ENCODE measurements at regions not wholly inside any gene's neighbourhood (a gene's known extent, or its start where the extent isn't known, plus 50 kb on each side); places are given as distances from the start of the nearest gene placed in this dataset.

DNA sequence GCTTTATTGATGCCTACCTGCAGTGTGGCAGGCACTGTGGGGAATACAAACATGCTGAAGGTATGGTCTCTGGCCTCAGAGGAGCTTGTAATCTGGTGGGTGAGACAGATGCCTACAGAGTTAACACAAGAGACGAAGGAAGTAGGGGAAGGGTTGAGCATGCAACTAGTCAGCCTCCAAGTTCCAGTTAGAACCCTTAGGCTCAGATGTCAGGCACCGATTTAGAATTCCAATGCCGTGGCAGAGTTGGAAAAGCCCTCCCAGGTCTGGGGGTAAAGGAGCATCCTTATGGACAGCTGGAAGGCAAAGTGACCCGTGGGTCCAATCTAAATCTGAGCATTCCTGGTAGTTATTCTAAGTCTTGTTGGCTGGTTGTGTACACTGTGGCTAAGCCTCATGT is 132.9 kb upstream of the GJB5 start:
- Mint-ChIP-seq H3K4me3 (no peak overlapping the region), H3K4me1 (peaks cover 0 to 4% (median under 1%) of the 10 kb centered on the region in 4 donors), H3K27me3 (peaks cover 14 to 29% of the 10 kb centered on the region in 2 donors), H3K36me3 (no peaks in the 10 kb centered on the region), H3K9me3 (peaks cover 0 to 2% (median 0%) of the 10 kb centered on the region in 8 donors), H3K27ac (no peak overlapping the region)
- Histone ChIP-seq H3K4me1 (ENCODE audit: insufficient read depth, low read length) (no peaks in the 10 kb centered on the region), H3K27ac (ENCODE audit: low read depth, low read length) (no peak overlapping the region), H3K4me3 (ENCODE audit: low read length in 2 of 2) (no peak overlapping the region), H3K9me3 (ENCODE audit: control insufficient read depth in 1 of 2, low read length in 2 of 2) (no peaks in the 10 kb centered on the region), H3K27me3 (ENCODE audit: insufficient read depth, low read length) (no peaks in the 10 kb centered on the region), H3K36me3 (ENCODE audit: insufficient read depth, low read length) (no peaks in the 10 kb centered on the region)
- POLR2A ChIA-PET (ENCODE audit: partially characterized antibody) = no interaction called here
- intact Hi-C loops (cut with micrococcal nuclease) = no loop called here
- no peak for DNase-seq
- CTCF ChIA-PET (ENCODE audit: partially characterized antibody) = no interaction called here

DNA sequence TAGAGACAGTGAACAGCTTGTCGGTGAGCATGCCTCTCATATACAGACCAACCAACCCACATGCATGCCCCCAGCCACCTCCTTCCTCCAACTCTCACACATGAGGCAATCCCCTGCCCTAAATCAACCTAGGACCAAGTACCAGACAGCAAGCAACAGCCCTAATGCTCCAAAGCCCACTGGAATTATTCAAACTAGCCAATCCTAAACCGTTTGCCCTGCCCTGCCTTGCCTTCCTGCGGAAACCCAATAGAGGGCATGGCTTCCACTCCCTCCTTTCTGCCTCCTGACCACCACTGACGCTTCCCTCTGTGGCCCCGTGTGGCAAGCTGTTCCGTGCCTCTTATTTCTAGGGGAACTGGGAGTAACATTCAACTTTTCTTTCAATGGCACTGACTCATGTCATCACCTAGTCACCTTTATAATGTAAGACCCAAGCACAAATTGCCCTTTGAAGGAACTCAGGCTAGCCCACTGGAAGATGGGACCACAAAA is 129.3 kb upstream of the GJB5 start:
- H3K27me3 Mint-ChIP-seq = peaks cover 13 to 15% of the 10 kb centered on the region in 2 donors
- H3K4me3 Mint-ChIP-seq = no peak overlapping the region
- CTCF ChIA-PET (ENCODE audit: partially characterized antibody) = no interaction called here
- no peaks in the 10 kb centered on the region for H3K36me3 Mint-ChIP-seq
- no peaks in the 10 kb centered on the region for H3K9me3 Mint-ChIP-seq
- no peak overlapping the region for H3K27ac Mint-ChIP-seq
- Histone ChIP-seq H3K9me3 (ENCODE audit: control insufficient read depth in 1 of 2, low read length in 2 of 2) (no peaks in the 10 kb centered on the region), H3K4me3 (ENCODE audit: low read length in 2 of 2) (no peak overlapping the region), H3K4me1 (ENCODE audit: insufficient read depth, low read length) (no peaks in the 10 kb centered on the region), H3K36me3 (ENCODE audit: insufficient read depth, low read length) (no peaks in the 10 kb centered on the region), H3K27me3 (ENCODE audit: insufficient read depth, low read length) (no peaks in the 10 kb centered on the region), H3K27ac (ENCODE audit: low read depth, low read length) (no peak overlapping the region)
- intact Hi-C loops (cut with micrococcal nuclease) = no loop called here
- POLR2A ChIA-PET (ENCODE audit: partially characterized antibody) = no interaction called here
- DNase-seq = no peak
- peaks cover 0 to 4% (median under 1%) of the 10 kb centered on the region in 4 donors for H3K4me1 Mint-ChIP-seq

DNA sequence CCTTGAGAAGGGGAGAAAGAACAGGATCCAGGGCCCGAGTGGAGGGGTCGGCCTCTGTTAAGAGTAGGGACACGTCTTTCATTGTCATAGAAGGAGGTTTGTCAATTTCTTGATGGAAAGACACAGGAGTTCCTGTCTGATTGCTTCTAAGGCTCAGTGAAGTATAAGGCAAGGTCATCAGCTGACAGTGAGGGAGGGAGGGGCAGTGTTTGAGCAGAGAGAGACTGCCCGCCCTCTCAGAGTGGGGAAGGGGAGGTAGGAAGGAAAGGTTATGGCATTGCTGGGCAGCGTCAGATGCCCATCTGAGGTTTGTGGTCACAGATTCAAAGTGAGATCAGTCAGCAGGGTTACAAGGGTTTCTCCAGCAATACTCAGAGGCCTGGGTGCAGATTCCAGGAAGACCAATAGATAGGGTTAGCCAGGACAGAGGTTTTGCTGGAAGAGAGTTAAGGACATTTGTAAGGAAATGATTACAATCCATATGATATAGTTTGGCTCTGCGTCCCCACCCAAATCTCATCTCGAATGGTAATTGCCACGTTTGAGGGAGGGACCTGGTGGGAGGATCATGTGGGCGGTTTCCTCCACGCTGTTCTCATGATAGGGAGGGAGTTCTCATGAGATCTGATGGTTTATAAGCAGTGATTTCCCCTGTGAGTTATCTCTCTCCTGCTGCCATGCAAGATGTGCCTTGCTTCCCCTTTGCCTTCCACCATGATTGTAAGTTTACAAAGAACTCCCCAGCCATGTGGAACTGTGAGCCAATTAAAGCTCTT is 127.2 kb upstream of the GJB5 start:
- Mint-ChIP-seq H3K27me3 (peaks cover 11 to 12% of the 10 kb centered on the region in 2 donors), H3K27ac (no peak overlapping the region), H3K4me1 (peaks cover 0 to 4% (median under 1%) of the 10 kb centered on the region in 4 donors), H3K36me3 (no peaks in the 10 kb centered on the region), H3K4me3 (no peak overlapping the region), H3K9me3 (no peaks in the 10 kb centered on the region)
- Histone ChIP-seq H3K27ac (ENCODE audit: low read depth, low read length) (no peak overlapping the region), H3K9me3 (ENCODE audit: control insufficient read depth in 1 of 2, low read length in 2 of 2) (no peaks in the 10 kb centered on the region), H3K36me3 (ENCODE audit: insufficient read depth, low read length) (no peaks in the 10 kb centered on the region), H3K27me3 (ENCODE audit: insufficient read depth, low read length) (no peaks in the 10 kb centered on the region), H3K4me3 (ENCODE audit: low read length in 2 of 2) (no peak overlapping the region), H3K4me1 (ENCODE audit: insufficient read depth, low read length) (no peaks in the 10 kb centered on the region)
- ChIA-PET CTCF (ENCODE audit: partially characterized antibody) (no interaction called here), POLR2A (ENCODE audit: partially characterized antibody) (no interaction called here)
- DNase-seq = no peak
- intact Hi-C loops (cut with micrococcal nuclease) = no loop called here

DNA sequence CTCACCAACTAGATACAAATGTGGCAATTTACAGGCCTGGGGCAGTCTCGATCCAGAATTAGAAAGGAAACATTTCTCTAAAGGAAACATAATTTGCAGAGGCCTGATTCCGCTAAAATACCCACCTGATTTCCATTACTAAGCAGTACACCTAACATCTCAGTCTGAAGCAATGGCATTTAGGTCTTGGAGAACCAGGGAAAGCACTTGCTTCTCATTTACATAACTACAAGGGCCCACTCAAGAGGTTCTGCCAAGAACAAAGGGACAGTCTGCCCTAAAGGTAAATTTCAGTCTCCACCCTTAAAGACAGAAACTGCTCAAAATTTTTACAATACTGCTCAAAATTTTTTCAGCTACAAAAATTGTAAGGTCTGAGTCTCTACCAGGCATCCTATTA is 123.7 kb upstream of the GJB5 start:
- H3K9me3 Mint-ChIP-seq = no peaks in the 10 kb centered on the region
- intact Hi-C loops (cut with micrococcal nuclease) = no loop called here
- Histone ChIP-seq H3K27me3 (ENCODE audit: insufficient read depth, low read length) (no peaks in the 10 kb centered on the region), H3K4me3 (ENCODE audit: low read length in 2 of 2) (no peak overlapping the region), H3K9me3 (ENCODE audit: control insufficient read depth in 1 of 2, low read length in 2 of 2) (no peaks in the 10 kb centered on the region), H3K4me1 (ENCODE audit: insufficient read depth, low read length) (no peaks in the 10 kb centered on the region), H3K27ac (ENCODE audit: low read depth, low read length) (no peak overlapping the region), H3K36me3 (ENCODE audit: insufficient read depth, low read length) (no peaks in the 10 kb centered on the region)
- ChIA-PET CTCF (ENCODE audit: partially characterized antibody) (no interaction called here), POLR2A (ENCODE audit: partially characterized antibody) (no interaction called here)
- no peaks in the 10 kb centered on the region for H3K36me3 Mint-ChIP-seq
- H3K27ac Mint-ChIP-seq = no peak overlapping the region
- no peaks in the 10 kb centered on the region for H3K4me1 Mint-ChIP-seq
- no peak overlapping the region for H3K4me3 Mint-ChIP-seq
- peaks cover 3 to 8% of the 10 kb centered on the region in 2 donors for H3K27me3 Mint-ChIP-seq
- no peak for DNase-seq

DNA sequence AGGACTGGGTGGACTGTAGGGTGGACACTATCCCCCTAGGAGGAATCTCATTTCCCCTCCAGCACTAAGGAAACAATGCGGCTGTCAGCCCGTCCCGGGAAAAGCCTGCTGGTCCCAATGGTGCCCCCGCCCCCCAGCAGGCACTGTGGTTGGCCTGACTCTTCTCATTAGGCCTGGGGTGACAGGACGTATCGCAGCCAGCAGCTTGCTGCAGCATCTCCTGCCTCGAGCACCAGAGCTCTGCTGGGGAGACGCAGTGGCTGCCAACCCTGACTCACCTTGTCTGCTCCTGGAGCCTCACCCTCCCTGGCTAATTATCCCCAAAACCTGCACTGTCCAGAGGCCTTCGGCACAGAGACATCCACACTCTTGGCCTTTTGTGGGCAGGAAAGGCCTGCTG is 115.1 kb upstream of the GJB5 start:
- peaks cover 0 to 3% (median 0%) of the 10 kb centered on the region in 4 donors for H3K4me1 Mint-ChIP-seq
- H3K27ac Mint-ChIP-seq = no peak overlapping the region
- ChIA-PET CTCF (ENCODE audit: partially characterized antibody) (no interaction called here), POLR2A (ENCODE audit: partially characterized antibody) (no interaction called here)
- Histone ChIP-seq H3K4me3 (ENCODE audit: low read length in 2 of 2) (no peak overlapping the region), H3K4me1 (ENCODE audit: insufficient read depth, low read length) (no peaks in the 10 kb centered on the region), H3K9me3 (ENCODE audit: control insufficient read depth in 1 of 2, low read length in 2 of 2) (no peaks in the 10 kb centered on the region), H3K27ac (ENCODE audit: low read depth, low read length) (no peak overlapping the region), H3K36me3 (ENCODE audit: insufficient read depth, low read length) (no peaks in the 10 kb centered on the region), H3K27me3 (ENCODE audit: insufficient read depth, low read length) (no peaks in the 10 kb centered on the region)
- DNase-seq = no peak
- intact Hi-C loops (cut with micrococcal nuclease) = no loop called here
- peaks cover 19 to 20% of the 10 kb centered on the region in 2 donors for H3K27me3 Mint-ChIP-seq
- H3K4me3 Mint-ChIP-seq = no peak overlapping the region
- H3K9me3 Mint-ChIP-seq = peaks cover 0 to 4% (median 0%) of the 10 kb centered on the region in 8 donors
- H3K36me3 Mint-ChIP-seq = no peaks in the 10 kb centered on the region

DNA sequence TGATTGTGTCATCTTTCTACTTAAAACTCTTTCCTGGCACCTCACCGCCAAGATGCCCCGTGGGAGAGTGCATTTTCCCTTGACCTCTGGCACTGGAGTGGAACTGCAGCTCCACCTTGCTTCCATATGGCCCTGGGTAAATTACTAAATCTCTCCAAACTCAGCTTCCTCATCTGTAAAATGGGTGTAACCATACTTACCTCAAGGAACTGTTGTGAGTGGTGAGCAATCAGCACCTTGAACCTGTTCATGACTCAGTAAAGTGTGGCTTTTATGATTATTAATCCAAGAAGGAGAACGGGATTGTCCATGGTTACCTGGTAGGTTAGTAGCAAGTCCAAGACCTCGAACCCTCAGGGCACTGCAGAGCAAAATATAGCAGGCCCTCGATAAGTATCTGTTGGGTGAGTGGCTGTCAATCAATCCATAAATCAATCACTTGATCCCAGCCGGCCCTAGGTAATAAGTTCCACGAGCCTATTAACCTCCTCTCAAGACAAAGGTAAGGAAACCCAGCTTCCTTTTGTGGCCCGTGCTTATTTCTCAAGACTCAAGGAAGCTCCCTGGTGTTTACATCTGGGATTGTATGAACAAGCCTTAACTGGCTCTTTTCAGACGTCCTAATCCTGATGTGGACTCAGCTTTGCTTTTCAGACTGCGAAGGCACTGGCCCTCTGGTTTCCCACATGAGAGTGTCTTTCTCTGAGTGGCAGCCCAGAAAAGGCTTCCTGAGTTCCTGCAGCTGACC is 114.0 kb upstream of the GJB5 start:
- intact Hi-C loops (cut with micrococcal nuclease) = no loop called here
- ChIA-PET CTCF (ENCODE audit: partially characterized antibody) (interaction anchor here (0.8 kb wide), 1 partner anchor 43 kb away, joined by 3 read pairs; no protein-coding TSS in a partner anchor), POLR2A (ENCODE audit: partially characterized antibody) (no interaction called here)
- no peak for DNase-seq
- no peak overlapping the region for H3K4me3 ChIP-seq (ENCODE audit: low read length in 2 of 2)
- H3K9me3 ChIP-seq (ENCODE audit: control insufficient read depth in 1 of 2, low read length in 2 of 2) = no peaks in the 10 kb centered on the region
- no peak overlapping the region for H3K27ac ChIP-seq (ENCODE audit: low read depth, low read length)
- Mint-ChIP-seq H3K27ac (no peak overlapping the region), H3K9me3 (peaks cover 0 to 4% (median 0%) of the 10 kb centered on the region in 8 donors), H3K4me3 (no peak overlapping the region), H3K27me3 (peaks cover 20 to 25% of the 10 kb centered on the region in 2 donors), H3K4me1 (peaks cover 0 to 3% (median 0%) of the 10 kb centered on the region in 4 donors), H3K36me3 (no peaks in the 10 kb centered on the region)
- H3K27me3 ChIP-seq (ENCODE audit: insufficient read depth, low read length) = no peaks in the 10 kb centered on the region
- no peaks in the 10 kb centered on the region for H3K4me1 ChIP-seq (ENCODE audit: insufficient read depth, low read length)
- no peaks in the 10 kb centered on the region for H3K36me3 ChIP-seq (ENCODE audit: insufficient read depth, low read length)

DNA sequence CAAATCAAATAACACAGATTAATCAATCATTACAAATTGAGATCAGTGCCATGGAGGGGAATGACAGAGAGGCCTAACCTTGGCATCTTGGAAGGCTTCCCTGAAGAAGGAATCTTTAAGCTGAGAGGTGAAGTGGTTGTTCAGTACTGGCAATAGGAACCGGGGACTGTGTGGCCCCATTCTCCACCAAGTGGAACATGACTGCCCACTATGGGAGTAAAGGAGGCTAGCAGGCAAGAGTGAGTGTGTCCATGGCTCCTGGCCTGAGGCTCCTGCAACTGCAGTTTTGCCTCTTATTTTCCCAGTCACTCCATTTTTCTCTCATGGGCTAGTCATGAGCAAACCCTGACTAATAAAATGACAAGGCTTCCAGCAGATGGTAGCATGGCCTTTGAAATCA is 112.2 kb upstream of the GJB5 start:
- no peak overlapping the region for H3K27ac ChIP-seq (ENCODE audit: low read depth, low read length)
- no peaks in the 10 kb centered on the region for H3K36me3 ChIP-seq (ENCODE audit: insufficient read depth, low read length)
- intact Hi-C loops (cut with micrococcal nuclease) = no loop called here
- Mint-ChIP-seq H3K4me1 (peaks cover 0 to 3% (median 0%) of the 10 kb centered on the region in 4 donors), H3K36me3 (no peaks in the 10 kb centered on the region), H3K27ac (no peak overlapping the region), H3K9me3 (no peaks in the 10 kb centered on the region), H3K4me3 (no peak overlapping the region), H3K27me3 (peaks cover 20% of the 10 kb centered on the region in 2 donors)
- H3K9me3 ChIP-seq (ENCODE audit: control insufficient read depth in 1 of 2, low read length in 2 of 2) = no peaks in the 10 kb centered on the region
- H3K27me3 ChIP-seq (ENCODE audit: insufficient read depth, low read length) = peaks cover 7% of the 10 kb centered on the region
- H3K4me3 ChIP-seq (ENCODE audit: low read length in 2 of 2) = no peak overlapping the region
- H3K4me1 ChIP-seq (ENCODE audit: insufficient read depth, low read length) = no peaks in the 10 kb centered on the region
- DNase-seq = no peak
- ChIA-PET POLR2A (ENCODE audit: partially characterized antibody) (no interaction called here), CTCF (ENCODE audit: partially characterized antibody) (no interaction called here)

All from CD4-positive, alpha-beta memory T cell (primary cell).